GM21447 (cell line): ENCODE measurements at regions not wholly inside any gene's neighbourhood (a gene's known extent, or its start where the extent isn't known, plus 50 kb on each side); places are given as distances from the start of the nearest gene placed in this dataset.

Experiments
- ATAC-seq: cut with Tn5 transposase; IDR thresholded peaks from one replicate; pipeline ENCODE4 v1.9.1; 2021; ENCODE audit not compliant: unreplicated experiment

- no peak for ATAC-seq
Observed at GRCh38 chr9:89953824-89954615, 349.2 kb downstream of the GADD45G start.

GRCh38 chr9:89955144-89955543, 350.3 kb downstream of the GADD45G start:
- ATAC-seq, result no peak

GRCh38 chr9:89955626-89956025, 350.8 kb downstream of the GADD45G start:
- no peak for ATAC-seq

DNA sequence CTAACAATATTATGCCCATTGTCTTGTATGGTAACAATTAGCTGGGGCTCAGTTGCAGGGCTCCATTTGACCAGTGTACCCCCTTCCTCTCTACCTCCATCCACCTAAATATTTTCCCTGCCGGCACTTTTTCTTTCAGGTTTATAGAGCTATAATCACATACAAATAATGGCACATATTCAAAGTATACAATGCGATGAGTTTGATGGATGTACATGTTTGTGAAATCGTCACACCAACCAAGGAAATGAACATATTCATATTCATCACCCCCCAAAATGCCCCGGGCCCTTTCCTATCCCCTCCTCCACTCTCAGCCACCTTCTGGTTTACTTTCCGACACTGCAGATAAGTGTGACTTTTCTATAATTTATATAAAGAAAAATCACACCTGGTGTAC, 351.5 kb downstream of the GADD45G start:
- no peak for ATAC-seq

GRCh38 chr9:89956907-89957306, 352.1 kb downstream of the GADD45G start:
- no peak for ATAC-seq

- ATAC-seq, result no peak
Observed at GRCh38 chr9:89958086-89958485, 353.3 kb downstream of the GADD45G start.

DNA sequence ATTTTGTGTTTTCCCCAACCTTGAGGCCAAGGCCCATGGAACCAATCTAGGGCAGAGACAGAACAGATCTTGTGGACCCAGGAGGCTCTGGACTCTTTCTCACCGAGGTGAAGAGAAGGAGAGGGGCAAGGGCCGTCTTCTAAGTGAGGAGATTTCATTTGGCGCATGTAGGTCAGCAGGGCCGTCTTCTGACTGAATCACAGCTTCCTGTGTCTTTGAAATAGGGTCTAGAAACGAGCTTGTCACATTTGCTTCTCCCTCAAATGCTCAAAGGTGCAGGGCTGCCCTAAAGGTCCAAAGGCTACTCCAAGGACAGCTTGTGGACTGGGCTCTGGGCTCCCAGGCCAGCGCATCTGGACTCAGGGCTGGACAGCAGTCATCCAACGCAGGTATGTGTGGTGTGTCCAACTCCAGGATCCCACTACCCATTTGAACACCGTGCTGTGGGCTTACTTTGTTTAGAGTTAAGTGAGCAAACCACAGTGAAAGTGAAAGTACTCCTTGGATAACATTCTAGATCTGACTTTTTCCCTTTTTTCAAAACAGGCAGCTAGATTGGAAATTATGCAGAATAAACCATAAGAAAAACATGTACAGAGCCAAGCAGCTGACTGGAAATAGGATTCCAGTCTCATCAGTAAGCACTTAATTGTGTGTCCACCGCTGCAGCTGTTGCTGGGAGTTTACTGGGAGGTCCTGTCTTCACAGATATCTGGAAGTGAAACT, 357.0 kb downstream of the GADD45G start:
- ATAC-seq, result no peak

DNA sequence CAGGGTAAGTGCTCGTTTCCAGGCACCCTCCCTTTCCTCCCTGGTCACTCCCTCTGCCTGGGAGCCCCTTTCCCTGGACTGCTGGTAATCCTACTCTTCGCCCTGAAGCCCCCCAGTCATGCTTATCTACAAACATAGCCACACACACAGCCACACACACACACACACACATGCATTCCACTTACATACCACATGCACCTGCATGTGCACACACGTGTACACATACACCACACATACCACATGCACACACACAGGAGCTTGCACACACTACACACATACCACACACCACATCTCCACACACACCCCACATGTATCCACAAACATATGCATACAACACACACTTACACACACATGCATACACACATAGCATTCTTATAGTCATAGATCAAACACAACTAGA, 358.5 kb downstream of the GADD45G start:
- ATAC-seq, result no peak

DNA sequence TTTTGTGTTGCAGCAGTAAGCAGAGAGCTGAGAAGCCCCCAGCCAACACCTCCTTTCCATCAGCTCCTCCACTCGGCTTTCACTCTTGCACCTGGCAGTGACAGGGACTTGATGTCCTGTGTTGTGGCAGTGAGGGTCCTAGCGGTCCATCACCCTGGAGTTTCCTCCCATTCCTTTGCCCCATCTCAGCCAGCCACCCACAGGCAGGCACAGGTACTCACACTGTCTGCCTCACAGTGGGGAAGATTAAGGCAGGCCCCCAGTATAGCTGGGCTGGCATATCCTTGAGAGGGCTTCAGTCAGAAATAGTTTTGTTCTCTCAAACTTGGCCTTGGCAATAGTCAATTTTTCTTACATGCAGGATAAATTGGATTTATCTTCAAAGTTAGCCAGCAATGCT, 362.7 kb downstream of the GADD45G start:
- ATAC-seq, result no peak

DNA sequence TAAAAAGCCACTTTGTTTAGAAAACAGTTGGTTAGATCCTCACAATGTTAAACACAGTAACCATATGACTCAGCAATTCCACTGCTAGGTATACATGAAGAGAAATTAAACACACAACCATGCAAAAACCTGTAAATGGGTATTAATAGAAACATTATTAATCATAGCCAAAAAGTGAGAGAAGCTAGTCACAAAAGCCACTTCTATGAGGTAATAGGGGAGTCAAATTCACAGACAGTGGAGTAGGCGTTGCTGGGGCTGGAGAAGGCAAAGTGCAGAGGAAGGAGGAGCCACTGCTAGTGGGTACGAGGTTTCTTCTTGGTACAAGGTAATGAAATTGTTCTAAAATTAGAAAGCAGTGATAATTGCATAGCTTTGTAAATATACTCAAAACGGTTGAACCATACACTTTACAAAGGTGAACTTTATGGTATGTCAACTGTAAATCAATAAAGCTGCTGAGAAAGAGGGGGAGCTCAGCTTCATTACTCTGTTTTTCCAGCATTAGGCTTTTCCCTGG, 364.4 kb downstream of the GADD45G start:
- no peak for ATAC-seq

- ATAC-seq, result no peak
Observed at GRCh38 chr9:89969881-89970639, 365.2 kb downstream of the GADD45G start.

DNA sequence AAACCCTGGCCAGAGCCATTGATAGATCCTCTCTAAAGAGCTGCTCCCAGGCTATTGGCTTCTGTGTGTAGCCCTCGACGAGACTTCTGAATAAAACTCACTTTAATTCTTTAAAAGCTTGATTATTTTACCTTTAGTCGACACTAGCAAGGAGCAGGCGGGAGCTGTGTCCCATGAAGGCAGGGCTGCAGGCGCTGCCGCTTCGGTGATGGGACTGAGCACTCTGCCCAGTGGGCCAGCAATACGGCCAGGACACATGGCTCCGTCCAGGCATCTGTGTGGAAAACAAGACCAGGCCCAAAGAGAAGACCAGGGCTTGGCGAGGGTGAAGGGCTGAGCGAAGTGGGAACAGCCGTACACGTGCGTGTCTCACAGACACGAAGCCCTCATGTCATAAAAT, 365.9 kb downstream of the GADD45G start:
- no peak for ATAC-seq

DNA sequence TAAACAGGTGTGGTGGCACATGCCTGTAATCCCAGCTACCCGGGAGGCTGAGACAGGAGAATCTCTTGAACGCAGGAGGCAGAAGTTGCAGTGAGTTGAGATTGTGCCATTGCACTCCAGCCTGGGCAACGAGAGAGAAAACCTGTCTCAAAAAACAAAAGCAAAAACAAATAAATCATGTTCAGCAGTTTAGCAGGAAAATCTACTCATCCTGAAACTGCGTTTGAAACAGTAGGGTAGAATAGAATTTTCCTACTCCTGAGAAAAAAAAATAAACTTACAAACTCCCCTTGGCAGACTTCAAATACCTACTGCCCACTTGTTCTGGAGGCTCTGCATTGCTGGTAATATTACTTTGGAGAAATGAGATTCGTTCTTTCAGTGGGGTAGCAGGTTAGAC, 367.7 kb downstream of the GADD45G start:
- ATAC-seq, result no peak

GRCh38 chr9:89974582-89974981, 369.8 kb downstream of the GADD45G start:
- ATAC-seq, result no peak

DNA sequence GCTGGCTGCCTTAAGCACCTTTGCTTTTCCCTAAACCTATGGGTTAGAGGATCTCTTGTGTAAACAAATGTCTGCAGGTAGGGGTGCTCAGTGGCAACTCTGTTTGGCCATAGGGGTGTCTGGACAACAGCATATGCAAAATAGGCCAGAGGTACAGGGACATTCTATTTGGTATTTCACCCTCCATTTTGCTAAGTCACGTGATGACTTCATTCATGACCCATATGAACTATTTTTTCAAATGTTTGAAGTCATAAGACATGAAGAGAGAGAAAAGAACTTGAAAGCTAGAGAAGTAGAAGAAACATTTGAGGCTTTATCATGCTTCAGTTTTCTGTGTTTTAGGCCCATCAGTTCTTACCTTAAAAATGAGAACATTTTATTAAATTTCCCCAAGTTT, 370.2 kb downstream of the GADD45G start:
- ATAC-seq, result no peak

- ATAC-seq, result no peak
Observed at GRCh38 chr9:89975630-89976029, 370.8 kb downstream of the GADD45G start.

DNA sequence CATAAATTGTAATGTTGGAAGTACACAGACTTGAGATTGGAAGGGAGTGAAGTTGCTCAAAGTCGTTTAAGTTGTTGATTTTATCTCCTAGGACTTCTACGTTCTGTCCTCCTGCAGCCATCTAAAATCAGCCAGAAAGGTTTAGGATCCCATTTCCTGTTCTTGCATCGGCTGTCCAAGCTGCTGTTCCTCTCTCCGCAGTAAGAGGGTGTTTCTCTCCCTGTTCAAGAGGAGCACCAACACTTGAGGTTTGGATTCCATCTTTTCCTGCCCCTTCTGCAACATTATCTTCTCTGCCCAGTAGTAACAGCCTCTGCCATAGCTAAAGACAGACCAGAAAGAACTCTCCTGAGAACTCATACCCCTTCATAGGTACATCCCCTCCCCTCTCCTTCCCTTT, 373.4 kb downstream of the GADD45G start:
- no peak for ATAC-seq

GRCh38 chr9:89980600-89980999, 375.8 kb downstream of the GADD45G start:
- no peak for ATAC-seq

DNA sequence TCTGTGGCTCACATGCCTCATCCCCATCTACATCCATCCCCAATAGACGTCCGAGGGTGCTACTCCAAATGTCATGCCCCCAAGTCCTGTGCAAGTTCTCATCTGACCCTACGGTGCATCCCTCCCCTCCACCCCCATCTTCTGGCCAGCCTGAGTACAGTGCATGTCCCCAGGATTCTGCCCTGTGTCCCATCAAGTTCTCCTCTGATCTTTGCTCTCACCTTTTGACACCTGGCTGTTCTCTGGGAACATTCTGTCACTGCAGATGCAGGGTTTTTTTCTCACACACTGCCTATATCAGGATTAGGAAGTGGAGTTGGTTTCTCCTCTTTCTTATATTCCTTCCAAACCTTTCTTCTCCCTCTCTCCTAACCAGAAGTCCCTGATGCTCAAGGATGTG, 377.2 kb downstream of the GADD45G start:
- ATAC-seq, result no peak

DNA sequence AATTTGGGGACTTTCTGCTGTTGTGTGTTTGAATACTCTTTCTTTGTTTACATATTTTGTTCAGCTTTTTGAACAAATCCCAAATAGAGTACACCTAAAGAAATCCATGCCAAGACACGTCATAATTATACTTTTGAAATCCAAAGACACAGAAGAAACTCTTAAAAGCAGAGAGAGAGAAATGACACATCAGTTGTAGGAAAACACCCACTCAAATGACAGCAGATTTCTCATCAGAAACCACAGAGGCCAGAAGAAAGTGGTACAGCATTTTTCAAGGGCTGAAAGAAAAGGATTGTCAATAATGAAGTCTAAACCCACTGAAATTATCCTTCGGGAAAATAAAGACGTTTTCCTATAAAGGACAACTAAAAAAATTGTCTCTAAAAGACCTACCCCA, 378.6 kb downstream of the GADD45G start:
- no peak for ATAC-seq

- no peak for ATAC-seq
Observed at GRCh38 chr9:89984214-89984613, 379.4 kb downstream of the GADD45G start.

DNA sequence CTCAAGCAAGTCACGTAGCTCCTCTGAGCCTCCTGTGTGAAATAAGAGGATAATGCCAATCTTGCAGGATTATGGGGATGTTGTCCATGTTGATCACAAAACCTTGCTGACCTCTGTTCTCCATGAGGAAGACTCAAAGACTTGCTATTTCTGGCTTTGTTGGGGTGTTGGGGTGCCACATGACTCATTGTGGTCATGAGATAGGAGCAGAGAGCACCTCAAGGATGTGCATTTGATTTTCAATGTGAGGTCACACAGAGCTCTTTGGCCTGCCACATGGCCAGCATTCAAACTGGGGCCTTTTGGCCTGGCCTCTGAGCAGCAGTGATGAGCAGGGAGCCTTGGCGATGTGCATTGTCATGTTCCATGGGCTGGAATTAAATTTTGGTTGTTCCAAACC, 380.3 kb downstream of the GADD45G start:
- no peak for ATAC-seq
